ENCODE measurements at regions not wholly inside any gene's neighbourhood (a gene's known extent, or its start where the extent isn't known, plus 50 kb on each side); places are given as distances from the start of the nearest gene placed in this dataset.

GRCh38 chr1:193348769-193349535 is 162.5 kb upstream of the B3GALT2 start:
- H3K27me3 ChIP-seq: no peaks in the 10 kb centered on the region
- DNase-seq: no peak
- H3K27ac ChIP-seq: no peak overlapping the region
- no peak for TF ChIP-seq POLR2A (IDR thresholded peaks at IDR 0.05)
- TF ChIP-seq CTCF (IDR thresholded peaks at IDR 0.05): no peak
- no peaks in the 10 kb centered on the region for H3K4me1 ChIP-seq
- H3K36me3 ChIP-seq: no peaks in the 10 kb centered on the region
- H3K4me3 ChIP-seq: no peak overlapping the region
- no peaks in the 10 kb centered on the region for H3K9me3 ChIP-seq

- no peak for DNase-seq
- H3K27ac ChIP-seq: no peak overlapping the region
- no peak overlapping the region for H3K4me3 ChIP-seq
- H3K9me3 ChIP-seq: no peaks in the 10 kb centered on the region
- H3K36me3 ChIP-seq: no peaks in the 10 kb centered on the region
- H3K27me3 ChIP-seq: no peaks in the 10 kb centered on the region
- TF ChIP-seq POLR2A (IDR thresholded peaks at IDR 0.05) (no peak), CTCF (IDR thresholded peaks at IDR 0.05) (no peak)
- H3K4me1 ChIP-seq: no peaks in the 10 kb centered on the region
Observed at GRCh38 chr1:193348091-193348768, 161.8 kb upstream of the B3GALT2 start.

GRCh38 chr1:193346085-193346484 is 159.7 kb upstream of the B3GALT2 start:
- Histone ChIP-seq H3K4me3 (no peak overlapping the region), H3K36me3 (no peaks in the 10 kb centered on the region), H3K27ac (no peak overlapping the region), H3K27me3 (no peaks in the 10 kb centered on the region), H3K9me3 (no peaks in the 10 kb centered on the region), H3K4me1 (peaks cover 0 to 11% (median 0%) of the 10 kb centered on the region in 4 donors)
- no peak for DNase-seq
- TF ChIP-seq POLR2A (IDR thresholded peaks at IDR 0.05): no peak
- TF ChIP-seq CTCF (IDR thresholded peaks at IDR 0.05): no peak

GRCh38 chr1:193342811-193343210 is 156.4 kb upstream of the B3GALT2 start:
- no peak for DNase-seq
- no peaks in the 10 kb centered on the region for H3K9me3 ChIP-seq
- H3K36me3 ChIP-seq: no peaks in the 10 kb centered on the region
- TF ChIP-seq CTCF (IDR thresholded peaks at IDR 0.05): no peak
- TF ChIP-seq POLR2A (IDR thresholded peaks at IDR 0.05): no peak
- H3K27me3 ChIP-seq: no peaks in the 10 kb centered on the region
- H3K4me3 ChIP-seq: no peak overlapping the region
- no peak overlapping the region for H3K27ac ChIP-seq
- H3K4me1 ChIP-seq: peaks cover 0 to 11% (median 0%) of the 10 kb centered on the region in 4 donors

- H3K36me3 ChIP-seq: no peaks in the 10 kb centered on the region
- no peak overlapping the region for H3K27ac ChIP-seq
- H3K4me3 ChIP-seq: no peak overlapping the region
Observed at GRCh38 chr1:193340331-193340730, 153.9 kb upstream of the B3GALT2 start.

More at GRCh38 chr1:193340331-193340730, 153.9 kb upstream of the B3GALT2 start:
- H3K4me1 ChIP-seq: peaks cover 0 to 11% (median 0%) of the 10 kb centered on the region in 4 donors
- no peaks in the 10 kb centered on the region for H3K27me3 ChIP-seq
- no peaks in the 10 kb centered on the region for H3K9me3 ChIP-seq
- TF ChIP-seq CTCF (IDR thresholded peaks at IDR 0.05) (no peak), POLR2A (IDR thresholded peaks at IDR 0.05) (no peak)
- no peak for DNase-seq
